ENCODE measurements at regions not wholly inside any gene's neighbourhood (a gene's known extent, or its start where the extent isn't known, plus 50 kb on each side); places are given as distances from the start of the nearest gene placed in this dataset.

- DNase-seq (ENCODE audit: low read depth in 1 of 2, low spot score in 1 of 2), result no peak
These were observed 75.1 kb upstream of the ZBED5 start for GRCh38 chr11:10932976-10933375.

- DNase-seq (ENCODE audit: low read depth in 1 of 2, low spot score in 1 of 2), result no peak
These were observed 74.2 kb upstream of the ZBED5 start for GRCh38 chr11:10931761-10932670.

DNA sequence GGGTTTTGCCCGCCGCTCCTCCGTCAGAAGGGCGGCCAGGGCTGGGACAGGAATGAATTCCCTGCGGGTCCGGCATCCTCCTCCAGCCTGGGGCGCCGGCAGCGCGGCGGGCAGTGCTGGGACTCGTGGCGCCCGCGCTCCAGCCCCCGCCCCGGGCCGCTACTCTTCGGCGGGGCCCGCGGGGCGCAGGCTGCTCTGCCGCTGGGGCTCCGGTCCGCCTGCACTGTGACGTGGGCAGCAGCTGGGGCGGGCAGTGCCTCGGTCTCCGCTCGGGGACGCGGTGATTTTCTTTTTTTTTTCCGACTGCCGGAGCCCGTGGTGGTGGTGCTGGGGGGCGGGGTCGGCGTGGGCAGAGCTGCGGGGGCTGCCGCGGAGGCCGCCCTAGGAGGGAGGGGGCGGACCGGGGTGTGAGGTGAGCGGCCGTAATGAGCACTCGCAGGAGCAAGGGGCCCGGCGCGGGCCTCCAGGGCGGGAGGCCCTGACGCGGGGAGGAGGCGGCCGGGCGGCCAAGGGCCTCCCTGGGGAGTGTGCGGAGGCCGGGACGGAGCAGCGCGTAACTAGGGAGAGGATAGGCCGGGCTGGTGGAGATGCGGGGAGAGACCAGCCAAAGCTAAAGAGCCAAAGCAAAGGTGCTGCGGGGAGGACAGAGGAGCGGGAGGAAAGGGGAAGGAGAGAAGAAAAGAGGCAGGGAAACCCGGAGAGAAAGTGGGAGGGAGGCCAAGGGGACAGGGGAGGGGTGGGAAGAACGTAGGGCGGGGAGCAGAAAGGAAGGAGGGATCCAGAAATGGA is 73.3 kb upstream of the ZBED5 start:
- peak in 1 of 2 donors; percentile 5 for DNase-seq (ENCODE audit: low read depth in 1 of 2, low spot score in 1 of 2)

DNA sequence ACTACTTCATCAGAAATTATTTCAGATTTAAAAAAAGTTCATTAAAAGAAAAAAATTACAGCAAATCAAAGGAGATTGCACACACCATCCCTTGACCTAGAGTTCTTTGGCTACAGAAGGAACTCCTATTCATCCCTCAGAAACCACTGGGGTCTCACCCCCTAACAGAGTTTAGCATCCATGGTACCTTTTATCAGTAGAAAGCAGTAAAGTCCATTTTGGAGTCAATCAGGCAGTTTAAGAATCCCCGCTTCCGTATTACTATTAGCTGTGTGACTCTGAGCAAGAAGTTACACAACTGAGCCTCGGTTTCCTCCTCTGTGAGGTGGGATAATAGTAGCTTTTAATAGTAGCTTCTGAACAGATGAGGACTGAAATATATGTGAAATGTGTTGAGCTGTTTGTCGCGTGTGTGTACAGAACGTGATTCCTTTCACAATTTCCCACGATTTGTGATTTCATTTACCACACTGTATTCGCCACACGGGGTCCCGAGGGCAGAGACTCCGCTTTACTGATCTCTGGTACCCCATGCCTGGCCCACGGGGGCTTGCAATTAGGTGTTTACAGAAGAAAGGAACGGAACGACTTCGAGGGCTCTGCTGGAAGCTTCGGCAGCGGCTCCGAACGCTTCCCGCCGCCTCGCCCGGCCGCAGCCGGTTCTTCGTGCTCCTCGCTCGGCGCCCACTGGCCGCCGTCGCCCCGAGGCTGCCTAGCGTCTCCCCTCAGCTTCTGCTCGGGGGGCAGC is 72.5 kb upstream of the ZBED5 start:
- DNase-seq (ENCODE audit: low read depth in 1 of 2, low spot score in 1 of 2), result peak in 1 of 2 donors; percentile 4

DNA sequence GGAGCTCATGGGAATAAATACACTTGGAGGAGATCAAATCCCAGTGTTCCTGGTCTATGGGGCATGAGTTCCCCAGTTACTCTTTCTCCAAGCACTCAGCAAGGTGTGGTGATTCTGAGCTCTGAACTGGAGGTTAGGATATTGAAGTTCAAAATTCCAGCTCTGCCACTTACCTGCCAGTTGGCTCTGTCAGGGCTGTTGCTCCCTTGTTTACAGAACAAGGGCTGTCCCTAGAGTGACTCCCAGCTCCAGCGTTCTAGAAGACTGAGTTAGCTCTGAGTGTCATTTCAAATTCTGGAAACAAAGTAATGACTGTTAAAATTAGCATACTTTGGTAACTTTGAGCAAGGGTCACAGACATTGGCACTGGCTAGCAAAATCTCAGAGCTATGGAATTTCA is 69.7 kb upstream of the ZBED5 start:
- no peak for DNase-seq (ENCODE audit: low read depth in 1 of 2, low spot score in 1 of 2)

- no peak for DNase-seq (ENCODE audit: low read depth in 1 of 2, low spot score in 1 of 2)
These were observed 69.0 kb upstream of the ZBED5 start for GRCh38 chr11:10926801-10927211.

- DNase-seq (ENCODE audit: low read depth in 1 of 2, low spot score in 1 of 2), result no peak
These were observed 67.5 kb upstream of the ZBED5 start for GRCh38 chr11:10925149-10925926.

GRCh38 chr11:10923882-10924281 is 66.0 kb upstream of the ZBED5 start:
- DNase-seq (ENCODE audit: low read depth in 1 of 2, low spot score in 1 of 2), result no peak

- DNase-seq (ENCODE audit: low read depth in 1 of 2, low spot score in 1 of 2), result no peak
These were observed 65.0 kb upstream of the ZBED5 start for GRCh38 chr11:10922892-10923291.

- DNase-seq (ENCODE audit: low read depth in 1 of 2, low spot score in 1 of 2), result no peak
These were observed 63.0 kb upstream of the ZBED5 start for GRCh38 chr11:10920875-10921274.

- no peak for DNase-seq (ENCODE audit: low read depth in 1 of 2, low spot score in 1 of 2)
These were observed 62.4 kb upstream of the ZBED5 start for GRCh38 chr11:10920205-10920604.

- no peak for DNase-seq (ENCODE audit: low read depth in 1 of 2, low spot score in 1 of 2)
These were observed 60.8 kb upstream of the ZBED5 start for GRCh38 chr11:10918698-10919097.

GRCh38 chr11:10918275-10918674 is 60.4 kb upstream of the ZBED5 start:
- DNase-seq (ENCODE audit: low read depth in 1 of 2, low spot score in 1 of 2), result no peak

GRCh38 chr11:10917802-10918201 is 59.9 kb upstream of the ZBED5 start:
- no peak for DNase-seq (ENCODE audit: low read depth in 1 of 2, low spot score in 1 of 2)

DNA sequence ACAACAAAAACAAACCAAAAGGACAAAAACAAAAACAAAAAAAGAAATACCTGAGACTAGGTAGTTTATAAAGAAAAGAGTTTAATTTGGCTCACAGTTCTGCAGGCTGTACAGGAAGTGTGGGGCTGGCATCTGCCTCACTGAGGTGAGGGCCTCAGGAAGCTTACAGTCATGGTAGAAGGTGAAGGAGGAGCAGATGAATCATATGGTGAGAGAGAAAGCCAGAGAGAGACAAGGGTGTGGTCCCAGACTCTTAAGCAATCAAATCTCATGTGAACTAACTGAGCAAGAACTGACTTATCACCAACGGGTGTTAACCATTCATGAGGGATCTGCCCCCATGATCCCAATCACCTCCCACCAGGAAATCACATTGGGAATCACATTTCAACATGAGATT is 58.8 kb upstream of the ZBED5 start:
- no peak for DNase-seq (ENCODE audit: low read depth in 1 of 2, low spot score in 1 of 2)

DNA sequence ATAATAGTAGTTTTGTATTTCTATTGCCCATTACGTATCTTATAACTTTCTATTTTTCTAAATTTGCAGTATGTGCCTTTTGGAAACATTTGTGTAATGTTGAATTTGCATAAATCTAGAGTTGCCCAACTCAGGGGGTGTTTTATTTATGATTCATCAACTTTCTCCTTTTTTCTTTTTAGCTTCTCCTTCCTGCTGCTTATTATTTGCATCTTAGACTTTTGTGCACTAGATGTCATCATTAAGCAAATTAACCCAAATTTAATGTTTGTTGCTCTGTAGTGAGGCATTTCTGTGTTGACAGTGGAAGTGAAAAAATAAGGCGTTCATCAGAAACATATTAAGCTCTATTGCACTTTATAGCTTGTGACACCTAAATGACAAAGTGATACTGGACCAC is 56.2 kb upstream of the ZBED5 start:
- DNase-seq (ENCODE audit: low read depth in 1 of 2, low spot score in 1 of 2), result no peak

DNA sequence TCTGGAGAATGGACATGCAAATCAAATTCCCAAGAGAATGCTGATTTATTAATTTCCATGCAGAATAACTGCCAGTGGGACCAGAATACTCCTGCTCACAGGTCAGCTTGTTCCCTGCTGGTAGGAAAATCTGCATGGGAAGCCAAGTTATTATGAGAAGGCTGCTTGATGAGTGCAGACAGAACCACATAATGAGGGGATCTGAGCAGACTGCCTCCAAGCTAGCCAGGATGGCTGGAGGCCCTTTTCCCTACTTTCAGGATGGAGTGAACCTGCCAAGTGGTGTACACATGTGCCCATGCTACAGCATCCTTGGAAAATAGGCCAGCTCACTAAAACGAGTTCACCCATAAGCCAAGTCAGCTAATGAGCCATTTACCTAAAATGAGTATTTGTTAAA is 55.2 kb upstream of the ZBED5 start:
- DNase-seq (ENCODE audit: low read depth in 1 of 2, low spot score in 1 of 2), result no peak

GRCh38 chr11:10911907-10912306 is 54.1 kb upstream of the ZBED5 start:
- no peak for DNase-seq (ENCODE audit: low read depth in 1 of 2, low spot score in 1 of 2)

DNA sequence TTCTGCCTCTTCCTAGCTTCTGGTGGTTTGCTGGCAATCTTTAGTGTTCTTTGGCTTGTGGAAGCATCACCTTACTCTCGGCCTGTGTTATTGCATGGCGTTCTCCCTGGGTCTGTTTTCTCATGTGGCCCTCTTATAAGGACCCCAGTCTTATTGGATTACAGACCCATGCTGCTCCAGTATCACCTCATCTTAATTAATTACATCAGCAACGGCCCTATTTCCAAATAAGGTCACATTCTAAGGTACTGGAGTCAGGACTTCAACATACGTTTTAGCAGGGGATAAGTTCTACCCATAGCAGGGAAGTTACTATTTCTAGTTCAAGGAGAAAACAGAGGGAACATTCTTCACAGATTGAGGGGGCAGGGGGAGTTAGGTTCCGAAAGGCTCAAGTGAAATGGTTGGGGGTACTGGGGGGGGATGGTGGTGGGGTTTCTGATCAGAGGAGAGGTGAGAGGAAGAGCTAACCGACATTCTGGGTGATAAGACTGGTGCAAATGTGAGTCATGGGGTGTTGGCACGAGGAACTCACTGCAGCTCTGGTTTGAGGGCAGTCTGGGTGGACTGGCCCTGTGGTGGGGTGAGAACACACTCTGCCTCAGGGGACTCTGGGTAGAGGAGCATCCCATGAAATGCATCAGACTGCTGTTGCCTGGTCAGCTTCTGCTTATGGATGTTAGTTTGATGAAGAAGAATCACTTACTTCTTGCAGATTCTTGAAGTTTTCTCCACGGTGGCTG is 51.5 kb upstream of the ZBED5 start:
- DNase-seq (ENCODE audit: low read depth in 1 of 2, low spot score in 1 of 2), result no peak

Measured in activated CD4-positive, alpha-beta T cell treated with anti-CD3 and anti-CD28 coated beads, Interleukin-2, amount 50 U/mL, for 24 hours (primary cell).